ENCODE measurements at regions not wholly inside any gene's neighbourhood (a gene's known extent, or its start where the extent isn't known, plus 50 kb on each side); places are given as distances from the start of the nearest gene placed in this dataset.
"Not testable (repeated sequence)": the region's sequence is repeated elsewhere in the genome, so short reads cannot be mapped to it uniquely, and the experiment has no call there.

DNA sequence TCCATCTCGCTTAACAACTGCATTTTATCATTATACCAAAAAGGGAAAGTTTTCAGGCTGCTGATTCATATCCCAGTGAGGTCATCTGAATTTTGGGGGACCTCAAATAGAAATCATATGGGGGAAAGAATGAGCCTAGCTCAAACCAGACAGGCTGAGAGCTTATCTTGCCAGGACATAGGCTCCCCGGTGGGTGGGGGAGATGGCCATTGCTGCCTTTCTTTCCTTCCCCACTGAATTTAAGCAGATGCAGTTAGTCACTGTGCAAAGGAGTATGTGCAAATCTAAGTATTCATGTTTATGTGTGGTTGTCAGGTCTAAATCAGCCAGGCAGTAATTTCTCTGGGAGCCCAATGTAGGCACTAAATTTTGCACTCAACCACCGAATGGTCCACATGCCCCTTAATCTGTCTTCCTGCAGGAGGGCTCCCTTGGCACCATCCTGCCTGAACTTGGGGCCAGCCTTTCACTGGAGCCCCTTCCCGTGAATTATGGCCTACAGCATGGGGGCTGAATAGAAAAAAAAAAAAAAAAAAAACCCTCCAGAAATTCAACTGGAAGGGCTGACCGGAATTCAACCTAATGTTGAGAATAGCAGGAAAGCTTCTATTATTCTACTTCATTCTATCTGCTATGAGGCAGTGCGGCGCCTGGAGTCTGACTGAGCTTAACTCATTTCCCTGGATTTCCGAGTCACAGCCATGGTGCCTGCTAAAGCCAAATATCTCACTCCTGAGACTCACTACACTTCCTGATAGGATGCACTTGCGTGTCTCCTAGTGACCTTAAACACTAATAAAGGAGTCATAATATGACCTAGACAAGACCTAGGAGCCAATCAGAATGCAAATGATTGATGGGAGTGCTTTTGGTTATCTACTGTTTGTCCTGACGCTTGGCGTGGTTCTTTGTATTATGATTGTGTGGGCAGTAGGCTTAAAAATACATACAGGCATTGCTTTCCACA is 161.5 kb upstream of the HEY2 start:
- Mint-ChIP-seq H3K4me3 (no peak overlapping the region), H3K27ac (no peak overlapping the region), H3K4me1 (no peaks in the 10 kb centered on the region), H3K9me3 (no peaks in the 10 kb centered on the region), H3K27me3 (peaks cover 22% of the 10 kb centered on the region), H3K36me3 (ENCODE audit: low read depth) (no peaks in the 10 kb centered on the region)
- ATAC-seq (replicated peaks), result no peak

DNA sequence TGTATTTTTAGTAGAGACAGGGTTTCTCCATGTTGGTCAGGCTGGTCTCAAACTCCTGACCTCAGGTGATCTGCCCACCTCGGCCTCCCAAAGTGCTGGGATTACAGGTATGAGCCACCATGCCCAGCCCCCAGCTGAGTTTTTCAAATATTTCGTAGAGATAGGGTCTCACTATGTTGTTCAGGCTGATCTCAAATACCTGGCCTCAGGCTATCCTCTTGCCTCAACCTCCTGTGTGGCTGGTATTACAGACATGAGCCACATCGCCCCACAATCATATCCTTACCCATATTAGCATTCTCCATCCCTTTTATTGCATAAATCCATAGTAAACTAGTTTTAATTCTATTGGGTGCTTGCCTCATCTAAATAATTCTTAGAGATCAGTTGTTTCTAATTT is 157.6 kb upstream of the HEY2 start:
- not testable (repeated sequence) for H3K4me3 Mint-ChIP-seq; H3K4me1 Mint-ChIP-seq; H3K36me3 Mint-ChIP-seq (ENCODE audit: low read depth); H3K9me3 Mint-ChIP-seq; ATAC-seq (replicated peaks); H3K27ac Mint-ChIP-seq
- H3K27me3 Mint-ChIP-seq, result peaks cover 14% of the 10 kb centered on the region

DNA sequence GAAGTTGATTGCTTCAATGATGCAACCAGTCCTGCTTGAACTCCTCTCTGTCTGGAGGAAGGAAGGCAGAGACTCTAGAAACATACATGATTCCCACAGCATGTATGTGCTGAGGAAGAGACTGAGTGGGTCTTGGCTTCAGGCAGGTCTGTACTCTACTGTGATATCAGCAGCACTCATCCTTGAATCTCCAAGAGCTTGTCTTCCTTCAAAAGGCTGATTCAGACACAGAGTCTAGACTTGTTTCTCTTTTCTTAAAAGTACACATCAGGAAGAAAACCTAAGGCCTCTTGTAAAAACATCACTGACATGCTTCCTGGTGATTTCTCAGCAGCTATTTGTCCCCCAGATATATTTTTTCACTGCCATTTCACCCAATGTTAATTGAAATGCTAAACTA is 155.7 kb upstream of the HEY2 start:
- H3K27me3 Mint-ChIP-seq, result peaks cover 8% of the 10 kb centered on the region
- H3K4me3 Mint-ChIP-seq, result no peak overlapping the region
- ATAC-seq (replicated peaks), result no peak
- H3K9me3 Mint-ChIP-seq, result no peaks in the 10 kb centered on the region
- H3K4me1 Mint-ChIP-seq, result no peaks in the 10 kb centered on the region
- no peaks in the 10 kb centered on the region for H3K36me3 Mint-ChIP-seq (ENCODE audit: low read depth)
- no peak overlapping the region for H3K27ac Mint-ChIP-seq

DNA sequence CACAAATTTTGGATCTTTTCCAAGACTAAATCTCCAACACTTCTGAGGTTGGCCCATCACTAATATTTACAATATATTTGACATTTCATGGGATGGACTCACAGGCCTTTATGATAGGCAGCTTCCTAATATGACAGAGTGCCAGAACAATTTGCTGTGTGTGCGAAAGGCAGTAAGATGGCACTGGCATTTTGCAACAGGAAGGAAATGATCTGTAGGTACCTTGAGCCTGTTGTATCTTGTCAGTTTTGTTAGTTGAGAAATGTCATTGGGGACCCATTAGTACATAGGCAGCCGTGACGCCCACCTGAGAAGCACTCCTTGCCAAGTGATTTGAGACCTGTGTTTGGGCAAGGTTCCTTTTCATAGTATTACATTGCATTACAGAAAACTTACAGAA is 153.4 kb upstream of the HEY2 start:
- Mint-ChIP-seq H3K4me3 (no peak overlapping the region), H3K4me1 (no peaks in the 10 kb centered on the region), H3K27me3 (peaks cover 2% of the 10 kb centered on the region), H3K27ac (no peak overlapping the region), H3K9me3 (no peaks in the 10 kb centered on the region), H3K36me3 (ENCODE audit: low read depth) (no peaks in the 10 kb centered on the region)
- no peak for ATAC-seq (replicated peaks)

DNA sequence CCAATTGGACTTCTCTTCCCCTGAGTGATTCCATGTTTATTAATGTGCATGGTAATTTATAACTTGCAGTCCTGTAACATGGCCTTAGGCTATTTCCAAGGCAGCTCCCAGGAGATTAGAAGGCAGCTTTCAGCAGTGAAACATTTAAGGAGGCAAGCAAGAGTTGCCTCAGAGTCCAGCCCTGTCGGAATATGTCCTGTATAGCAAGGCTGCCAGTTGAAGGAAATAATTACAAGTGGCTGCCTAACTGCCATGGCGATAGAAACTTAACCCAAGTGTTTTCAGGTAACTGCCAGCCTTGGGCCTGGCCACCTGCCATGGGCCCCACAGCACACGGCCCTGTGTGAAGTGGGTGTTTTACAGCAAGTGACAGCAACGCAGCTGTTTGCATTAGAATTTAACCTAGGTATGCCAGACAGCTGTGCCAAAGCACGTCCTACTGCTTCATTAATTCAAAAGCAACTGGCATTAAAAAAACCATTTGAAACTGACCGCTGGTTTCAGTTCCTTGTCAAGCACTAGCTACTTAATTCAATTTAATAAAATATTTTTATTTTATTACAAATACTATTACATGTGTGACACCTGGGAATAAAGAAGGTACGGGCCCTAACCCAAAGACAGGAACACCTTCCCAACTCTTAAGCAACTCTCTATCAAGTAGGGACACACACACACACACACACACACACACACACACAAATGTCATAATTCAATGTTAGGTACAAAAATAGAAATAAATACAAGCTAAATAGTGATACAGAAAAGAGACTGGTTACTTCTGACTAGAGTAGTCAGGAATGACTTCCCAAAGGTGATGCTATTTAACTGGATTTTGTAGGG is 151.8 kb upstream of the HEY2 start:
- Mint-ChIP-seq H3K27ac (no peak overlapping the region), H3K27me3 (peaks cover 4% of the 10 kb centered on the region), H3K9me3 (no peaks in the 10 kb centered on the region), H3K36me3 (ENCODE audit: low read depth) (no peaks in the 10 kb centered on the region), H3K4me1 (no peaks in the 10 kb centered on the region), H3K4me3 (no peak overlapping the region)
- ATAC-seq (replicated peaks), result no peak

DNA sequence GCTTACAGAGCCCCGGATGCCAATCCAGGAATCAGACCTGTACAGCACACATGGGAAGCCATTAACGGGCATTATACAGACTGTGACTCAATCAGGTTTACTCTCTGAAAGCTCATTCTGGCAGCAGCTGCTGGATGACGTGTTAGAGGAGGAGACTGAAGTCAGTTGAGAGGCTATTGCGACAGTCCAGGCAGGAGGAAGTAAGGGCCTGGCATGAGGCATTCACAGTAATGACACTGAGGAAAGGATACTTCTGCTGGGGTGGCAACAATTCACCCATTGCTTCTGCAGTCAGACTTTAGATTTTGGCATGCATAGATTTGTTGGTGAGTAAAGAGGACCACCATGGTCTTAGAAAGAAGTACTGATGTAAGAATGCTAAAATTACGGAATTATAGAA is 151.0 kb upstream of the HEY2 start:
- H3K27me3 Mint-ChIP-seq, result peaks cover 4% of the 10 kb centered on the region
- H3K36me3 Mint-ChIP-seq (ENCODE audit: low read depth), result no peaks in the 10 kb centered on the region
- no peak overlapping the region for H3K27ac Mint-ChIP-seq

DNA sequence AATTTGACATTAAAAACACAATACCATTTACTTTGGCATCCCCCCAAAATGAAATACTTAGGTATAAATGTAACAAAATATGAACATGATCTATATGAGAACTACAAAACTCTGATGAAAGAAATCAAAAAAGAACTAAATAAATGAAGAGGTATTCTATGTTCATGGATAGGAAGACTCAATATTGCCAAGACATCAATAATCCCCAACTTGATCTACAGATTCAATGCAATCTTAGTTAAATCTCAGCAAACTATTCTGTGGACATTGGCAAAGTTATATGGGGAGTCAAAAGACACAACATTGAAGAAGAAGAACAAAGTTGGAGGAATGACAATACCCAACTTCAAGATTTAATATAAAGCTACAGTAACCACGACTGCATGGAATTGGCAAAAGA is 145.2 kb upstream of the HEY2 start:
- Mint-ChIP-seq H3K9me3 (no peaks in the 10 kb centered on the region), H3K27ac (no peak overlapping the region), H3K4me1 (no peaks in the 10 kb centered on the region), H3K36me3 (ENCODE audit: low read depth) (no peaks in the 10 kb centered on the region), H3K4me3 (no peak overlapping the region), H3K27me3 (peaks cover 8% of the 10 kb centered on the region)
- no peak for ATAC-seq (replicated peaks)

More for the DNA sequence above, 151.0 kb upstream of the HEY2 start:
- Mint-ChIP-seq H3K9me3 (no peaks in the 10 kb centered on the region), H3K4me3 (no peak overlapping the region), H3K4me1 (no peaks in the 10 kb centered on the region)
- no peak for ATAC-seq (replicated peaks)

DNA sequence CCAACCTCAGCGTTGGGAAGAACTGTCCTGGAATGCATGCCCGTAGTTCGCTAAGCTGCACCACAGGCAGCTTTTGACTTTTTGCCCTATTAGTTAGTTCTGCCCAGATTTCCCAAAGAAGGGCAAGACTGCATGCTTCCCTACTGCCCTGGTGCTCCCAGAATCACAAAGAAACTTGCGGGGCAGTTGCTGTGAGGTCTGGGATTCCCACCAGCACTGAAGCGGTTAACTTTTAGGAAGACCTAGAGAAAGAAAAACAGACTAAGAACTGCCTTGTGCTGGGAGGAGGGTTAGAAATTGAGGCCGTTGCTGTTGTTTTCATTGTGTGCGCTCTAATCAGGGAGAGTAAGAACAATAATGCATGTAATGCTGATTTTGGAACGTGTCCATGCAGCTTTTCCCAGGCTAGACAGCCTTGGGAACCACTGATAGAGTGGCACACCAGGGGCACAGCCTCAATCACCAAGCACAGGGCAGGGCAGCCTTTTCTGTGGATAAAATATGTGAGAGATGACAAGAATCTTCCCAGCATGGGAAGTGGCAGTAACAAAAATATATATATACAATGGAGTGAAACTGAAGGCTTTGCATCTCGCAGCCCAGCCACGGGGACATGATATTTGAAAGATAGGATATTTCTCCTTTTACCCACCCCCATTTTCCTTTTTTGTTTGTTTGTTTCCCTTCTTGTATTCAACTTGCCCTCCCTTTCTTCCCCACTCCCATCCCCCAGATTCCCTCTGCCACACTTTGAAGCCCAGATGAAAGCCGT is 137.7 kb upstream of the HEY2 start:
- Mint-ChIP-seq H3K27ac (no peak overlapping the region), H3K4me1 (no peaks in the 10 kb centered on the region), H3K27me3 (peaks cover 10% of the 10 kb centered on the region), H3K9me3 (no peaks in the 10 kb centered on the region), H3K4me3 (no peak overlapping the region), H3K36me3 (ENCODE audit: low read depth) (no peaks in the 10 kb centered on the region)
- no peak for ATAC-seq (replicated peaks)

DNA sequence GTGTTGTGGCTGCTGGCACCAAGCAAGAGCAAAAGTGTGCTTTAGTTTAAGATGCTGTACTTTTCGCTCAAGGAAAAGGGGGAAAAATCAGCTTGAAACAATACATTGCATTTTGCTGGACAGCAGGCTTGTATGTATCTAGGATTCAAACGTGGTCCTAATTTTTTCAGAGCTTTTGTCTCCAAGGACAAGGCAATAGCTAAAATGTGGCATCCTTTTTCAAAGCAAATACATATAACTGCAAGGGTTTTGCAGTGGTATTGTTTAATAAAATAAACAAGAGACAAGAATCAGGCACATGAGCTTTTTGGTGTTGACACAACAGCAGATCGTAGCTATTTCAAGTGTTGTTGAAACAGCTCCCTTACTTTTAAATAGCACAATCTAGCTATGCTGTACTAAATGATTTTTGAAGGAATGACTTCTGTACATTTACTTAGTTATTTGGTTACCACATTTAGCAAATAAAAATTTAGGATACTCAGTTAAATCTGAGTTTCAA is 137.0 kb upstream of the HEY2 start:
- ATAC-seq (replicated peaks), result no peak
- Mint-ChIP-seq H3K4me3 (no peak overlapping the region), H3K27me3 (peaks cover 10% of the 10 kb centered on the region), H3K9me3 (no peaks in the 10 kb centered on the region), H3K36me3 (ENCODE audit: low read depth) (no peaks in the 10 kb centered on the region), H3K4me1 (no peaks in the 10 kb centered on the region), H3K27ac (no peak overlapping the region)

DNA sequence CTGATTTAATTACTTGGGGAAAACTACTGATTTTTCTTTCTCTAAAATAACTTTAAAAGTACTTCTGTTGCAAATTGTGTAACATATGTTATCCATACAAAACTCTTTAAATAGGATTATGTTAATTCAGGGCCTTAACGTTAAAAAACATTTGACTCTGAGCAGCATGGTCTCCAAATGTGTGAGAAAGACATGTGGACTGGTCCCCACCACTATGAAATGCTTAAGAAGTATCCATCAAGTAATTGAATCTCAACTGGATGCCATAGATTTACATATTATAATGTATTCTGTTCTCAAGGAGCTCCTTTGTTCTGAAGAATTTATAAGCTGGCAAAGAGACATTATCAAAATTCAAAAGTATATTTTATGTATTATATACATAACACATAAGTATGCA is 130.8 kb upstream of the HEY2 start:
- Mint-ChIP-seq H3K9me3 (no peaks in the 10 kb centered on the region), H3K36me3 (ENCODE audit: low read depth) (no peaks in the 10 kb centered on the region), H3K4me3 (no peak overlapping the region), H3K27ac (no peak overlapping the region), H3K27me3 (peaks cover 9% of the 10 kb centered on the region), H3K4me1 (no peaks in the 10 kb centered on the region)
- no peak for ATAC-seq (replicated peaks)

DNA sequence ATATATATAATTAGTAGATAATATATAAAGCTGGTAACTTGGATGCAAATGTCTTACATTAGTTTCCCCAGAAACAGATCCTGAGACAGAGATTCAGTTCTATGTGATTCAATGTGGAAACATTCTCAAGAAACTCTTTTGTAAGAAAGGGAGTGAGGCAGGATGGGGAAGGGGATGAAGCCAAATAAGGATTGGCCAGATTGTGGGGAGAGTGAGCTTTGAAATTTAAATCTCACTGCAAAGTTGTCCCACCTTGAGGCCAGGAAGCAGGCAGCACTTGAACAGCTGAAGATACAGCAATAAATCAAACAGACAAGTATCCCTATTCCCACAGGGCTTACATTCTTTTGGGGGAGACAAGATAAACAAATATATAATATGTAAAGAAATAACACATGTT is 126.3 kb upstream of the HEY2 start:
- no peak for ATAC-seq (replicated peaks)
- Mint-ChIP-seq H3K27ac (no peak overlapping the region), H3K4me1 (no peaks in the 10 kb centered on the region), H3K4me3 (no peak overlapping the region), H3K9me3 (no peaks in the 10 kb centered on the region), H3K36me3 (ENCODE audit: low read depth) (no peaks in the 10 kb centered on the region), H3K27me3 (peaks cover 19% of the 10 kb centered on the region)

DNA sequence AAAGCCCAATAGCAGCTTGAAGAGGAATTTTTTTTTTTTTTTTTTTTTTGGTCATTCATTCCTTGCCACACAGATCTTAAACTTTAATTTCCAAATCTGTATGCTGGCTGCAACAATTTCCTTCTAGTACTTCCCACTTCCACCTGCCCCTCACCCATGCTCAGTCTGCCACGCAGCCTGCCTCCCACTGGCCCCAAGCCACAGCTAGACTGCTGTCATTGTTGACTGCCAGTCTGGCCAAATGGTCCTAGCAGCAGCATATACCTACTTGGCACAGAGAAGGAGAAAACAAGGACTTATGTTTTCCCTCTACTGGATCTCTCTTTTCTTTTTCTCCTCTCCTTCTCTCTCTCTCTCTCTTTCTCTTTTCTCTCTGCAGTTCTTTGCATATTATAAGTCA is 118.3 kb upstream of the HEY2 start:
- ATAC-seq (replicated peaks), result no peak
- H3K9me3 Mint-ChIP-seq, result no peaks in the 10 kb centered on the region
- no peak overlapping the region for H3K4me3 Mint-ChIP-seq
- no peak overlapping the region for H3K27ac Mint-ChIP-seq
- no peaks in the 10 kb centered on the region for H3K4me1 Mint-ChIP-seq
- no peaks in the 10 kb centered on the region for H3K36me3 Mint-ChIP-seq (ENCODE audit: low read depth)
- peaks cover 12% of the 10 kb centered on the region for H3K27me3 Mint-ChIP-seq

DNA sequence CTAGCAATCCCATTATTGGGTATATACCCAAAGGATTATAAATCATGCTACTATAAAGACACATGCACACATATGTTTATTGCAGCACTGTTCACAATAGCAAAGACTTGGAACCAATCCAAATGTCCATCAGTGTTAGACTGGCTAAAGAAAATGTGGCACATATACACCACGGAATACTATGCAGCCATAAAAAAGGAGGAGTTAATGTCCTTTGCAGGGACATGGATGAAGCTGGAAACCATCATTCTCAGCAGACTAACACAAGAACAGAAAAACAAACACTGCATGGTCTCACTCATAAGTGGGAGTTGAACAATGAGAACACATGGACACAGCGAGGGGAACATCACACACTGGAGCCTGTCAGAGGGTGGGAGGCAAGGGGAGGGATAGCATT is 113.4 kb upstream of the HEY2 start:
- H3K27me3 Mint-ChIP-seq; H3K9me3 Mint-ChIP-seq; H3K4me1 Mint-ChIP-seq; H3K4me3 Mint-ChIP-seq; ATAC-seq (replicated peaks); H3K36me3 Mint-ChIP-seq (ENCODE audit: low read depth); H3K27ac Mint-ChIP-seq: not testable (repeated sequence)

DNA sequence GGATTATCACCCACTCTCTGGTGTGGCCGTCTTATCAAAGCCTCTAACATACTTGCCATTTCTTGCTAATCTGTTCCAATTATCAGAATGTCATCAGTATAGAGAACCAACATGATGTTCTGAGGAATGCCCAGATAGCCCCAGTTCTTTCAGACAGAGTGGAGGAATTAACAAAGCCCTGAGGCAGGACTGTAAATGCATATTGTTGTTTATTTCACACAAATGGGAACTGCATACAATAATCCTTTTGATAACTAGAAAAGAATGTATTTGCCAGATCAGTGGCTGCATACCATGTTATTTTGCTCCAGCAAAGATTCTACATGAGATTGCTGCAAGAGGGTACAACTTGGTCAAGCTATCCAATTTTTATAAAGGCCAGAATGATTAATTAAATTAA is 112.8 kb upstream of the HEY2 start:
- Mint-ChIP-seq H3K27me3 (no peaks in the 10 kb centered on the region), H3K4me3 (no peak overlapping the region), H3K9me3 (no peaks in the 10 kb centered on the region), H3K4me1 (no peaks in the 10 kb centered on the region), H3K36me3 (ENCODE audit: low read depth) (no peaks in the 10 kb centered on the region), H3K27ac (no peak overlapping the region)
- ATAC-seq (replicated peaks), result no peak
